OCI-LY7 (cell line): ENCODE measurements at regions not wholly inside any gene's neighbourhood (a gene's known extent, or its start where the extent isn't known, plus 50 kb on each side); places are given as distances from the start of the nearest gene placed in this dataset.
"Not testable (repeated sequence)": the region's sequence is repeated elsewhere in the genome, so short reads cannot be mapped to it uniquely, and the experiment has no call there.

Source experiments
- BruUV-seq: library from RNA; stranded (reverse); fragments of 400-500 nt; replicated peaks from 2 replicates; lab custom pipeline; 2021; lab: Mats Ljungman, UMichigan
- CTCF ChIA-PET: fragments of 300-600 bp; sonication (Branson Sonifier 250); formaldehyde crosslinking; loops from one replicate; lab custom pipeline; 2022; ENCODE audit warnings: antibody characterized with exemption; ENCODE audit not compliant: unreplicated experiment; lab: Charles Lee
- POLR2A ChIA-PET: fragments of 300-600 bp; sonication (Branson Sonifier 250); formaldehyde crosslinking; loops from one replicate; lab custom pipeline; 2022; ENCODE audit warnings: antibody characterized with exemption; lab: Charles Lee
- DNase-seq: peaks from one replicate; pipeline ENCODE4 v3.0.0-alpha.2; 2015; ENCODE audit warnings: low spot score
- H2AFZ ChIP-seq: fragments of 200-600 bp; sonication (generic), shearing (Covaris generic); 2 replicates; pipeline ENCODE4 v1.6.1; 2014; ENCODE audit warnings: mild to moderate bottlenecking, antibody characterized with exemption, low read length, moderate library complexity
- H3K27ac ChIP-seq: fragments of 200-600 bp; sonication (generic); 2 replicates; pipeline ENCODE4 v1.5.1; 2014; ENCODE audit warnings: mixed run types, low read depth, mild to moderate bottlenecking, moderate library complexity, low read length, inconsistent platforms; ENCODE audit not compliant: poor library complexity, severe bottlenecking
- H3K36me3 ChIP-seq: fragments of 200-600 bp; sonication (generic); 2 replicates; pipeline ENCODE4 v1.6.1; 2014; ENCODE audit warnings: mild to moderate bottlenecking, antibody characterized with exemption, low read length, moderate library complexity, mixed read lengths; ENCODE audit not compliant: insufficient read depth
- H3K4me1 ChIP-seq: fragments of 200-600 bp; sonication (generic); 2 replicates; pipeline ENCODE4 v1.5.1; 2014; ENCODE audit warnings: mild to moderate bottlenecking, low read length; ENCODE audit not compliant: insufficient read depth, poor library complexity, severe bottlenecking
- H3K4me2 ChIP-seq: fragments of 200-600 bp; sonication (generic); 2 replicates; pipeline ENCODE4 v1.6.1; 2014; ENCODE audit warnings: mild to moderate bottlenecking, low read length
- H3K4me3 ChIP-seq: fragments of 200-600 bp; sonication (generic); 2 replicates; pipeline ENCODE4 v1.5.1; 2014; ENCODE audit warnings: mild to moderate bottlenecking, low read depth, low read length; ENCODE audit not compliant: poor library complexity, severe bottlenecking
- H3K79me2 ChIP-seq: fragments of 200-600 bp; sonication (generic); 2 replicates; pipeline ENCODE4 v1.6.1; 2016; ENCODE audit warnings: low read depth, mild to moderate bottlenecking, low read length, moderate library complexity, mixed read lengths; ENCODE audit not compliant: insufficient read depth
- H3K9me2 ChIP-seq: fragments of 200-600 bp; sonication (generic); 2 replicates; pipeline ENCODE4 v1.6.1; 2016; ENCODE audit warnings: mild to moderate bottlenecking, low read length, mixed read lengths; ENCODE audit not compliant: insufficient read depth
- H3K9me3 ChIP-seq: fragments of 200-600 bp; sonication (generic); 2 replicates; pipeline ENCODE4 v1.6.1; 2014; ENCODE audit warnings: mild to moderate bottlenecking, mixed run types, low read length, mixed read lengths
- H4K20me1 ChIP-seq: fragments of 200-600 bp; sonication (generic); 2 replicates; pipeline ENCODE4 v1.6.1; 2014; ENCODE audit warnings: mild to moderate bottlenecking, antibody characterized with exemption, low read length, moderate library complexity, mixed read lengths; ENCODE audit not compliant: insufficient read depth
- EZH2phosphoT487 ChIP-seq: fragments of 200-600 bp; sonication (generic); IDR thresholded peaks from 2 replicates; pipeline ENCODE4 v1.6.1; 2018; ENCODE audit warnings: low read depth, borderline replicate concordance, mild to moderate bottlenecking, mixed run types, antibody characterized with exemption, low read length, moderate library complexity, mixed read lengths
- intact Hi-C: fragments of 100-400 bp; cut with micrococcal nuclease; formaldehyde crosslinking; loops from one replicate; pipeline ENCODE4 v1.10.0; 2022; ENCODE audit not compliant: unreplicated experiment
- TF ChIP-seq, protein P1 (sequence below): fragments of 200-600 bp; sonication (generic); conservative IDR thresholded peaks from 2 replicates; pipeline ENCODE4 v1.5.1; 2014; ENCODE audit warnings: mild to moderate bottlenecking, antibody characterized with exemption, low read length, moderate library complexity, mixed read lengths

DNA sequence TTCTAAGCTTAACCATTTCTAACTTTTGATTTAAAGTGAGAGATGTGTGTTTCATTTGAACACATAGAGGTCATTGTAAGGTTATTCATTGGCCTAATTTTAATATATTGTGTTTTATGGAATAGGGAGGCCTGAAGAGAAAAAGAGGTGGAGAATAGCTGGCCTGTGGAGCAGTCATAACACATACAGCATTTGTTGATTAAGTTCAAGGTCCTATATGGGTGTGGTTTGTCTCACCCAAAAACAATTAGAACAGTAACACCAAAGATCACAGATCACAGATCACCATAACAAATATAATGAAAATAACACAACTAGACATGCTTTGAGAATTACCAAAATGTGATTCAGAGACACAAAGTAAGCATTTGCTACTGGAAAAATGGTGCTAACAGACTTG is 252.4 kb upstream of the SPOPL start:
- Histone ChIP-seq H4K20me1 (no peaks in the 10 kb centered on the region), H3K79me2 (no peaks in the 10 kb centered on the region), H3K4me3 (no peak overlapping the region), H3K27ac (no peak overlapping the region), H2AFZ (no peak overlapping the region), H3K9me3 (no peaks in the 10 kb centered on the region), H3K4me1 (no peaks in the 10 kb centered on the region), H3K9me2 (no peaks in the 10 kb centered on the region), H3K4me2 (no peak overlapping the region), H3K36me3 (no peaks in the 10 kb centered on the region)
- CTCF ChIA-PET, result no interaction called here
- POLR2A ChIA-PET, result no interaction called here
- BruUV-seq, result no TSS peak
- TF ChIP-seq EZH2phosphoT487, result no peak
- TF ChIP-seq, protein P1, sequence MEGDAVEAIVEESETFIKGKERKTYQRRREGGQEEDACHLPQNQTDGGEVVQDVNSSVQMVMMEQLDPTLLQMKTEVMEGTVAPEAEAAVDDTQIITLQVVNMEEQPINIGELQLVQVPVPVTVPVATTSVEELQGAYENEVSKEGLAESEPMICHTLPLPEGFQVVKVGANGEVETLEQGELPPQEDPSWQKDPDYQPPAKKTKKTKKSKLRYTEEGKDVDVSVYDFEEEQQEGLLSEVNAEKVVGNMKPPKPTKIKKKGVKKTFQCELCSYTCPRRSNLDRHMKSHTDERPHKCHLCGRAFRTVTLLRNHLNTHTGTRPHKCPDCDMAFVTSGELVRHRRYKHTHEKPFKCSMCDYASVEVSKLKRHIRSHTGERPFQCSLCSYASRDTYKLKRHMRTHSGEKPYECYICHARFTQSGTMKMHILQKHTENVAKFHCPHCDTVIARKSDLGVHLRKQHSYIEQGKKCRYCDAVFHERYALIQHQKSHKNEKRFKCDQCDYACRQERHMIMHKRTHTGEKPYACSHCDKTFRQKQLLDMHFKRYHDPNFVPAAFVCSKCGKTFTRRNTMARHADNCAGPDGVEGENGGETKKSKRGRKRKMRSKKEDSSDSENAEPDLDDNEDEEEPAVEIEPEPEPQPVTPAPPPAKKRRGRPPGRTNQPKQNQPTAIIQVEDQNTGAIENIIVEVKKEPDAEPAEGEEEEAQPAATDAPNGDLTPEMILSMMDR, result no peak
- DNase-seq, result no peak
- intact Hi-C loops, result no loop called here

DNA sequence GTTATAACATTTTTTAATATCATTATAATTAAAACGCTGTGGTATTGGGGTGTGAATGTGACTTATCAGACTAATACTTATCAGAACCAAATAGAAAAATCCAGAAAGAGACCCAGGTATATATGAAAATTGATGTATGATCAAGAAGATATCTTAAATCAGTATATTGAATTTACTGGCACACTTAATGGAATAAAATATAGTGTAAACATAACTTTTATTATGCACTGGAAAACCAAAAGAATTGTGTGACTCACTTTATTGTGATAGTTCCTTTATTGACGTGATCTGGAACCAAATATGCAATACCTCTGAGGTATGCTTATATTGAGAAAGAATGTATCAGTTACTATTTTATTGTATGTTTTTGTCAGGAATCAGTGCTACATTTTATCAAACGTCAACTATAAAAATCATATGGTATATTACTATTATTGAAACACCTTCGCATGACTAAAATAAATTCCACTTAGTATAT is 250.7 kb upstream of the SPOPL start:
- H3K36me3 ChIP-seq, H3K4me3 ChIP-seq, H2AFZ ChIP-seq, CTCF ChIA-PET, BruUV-seq, H3K4me2 ChIP-seq, H3K27ac ChIP-seq, H3K9me3 ChIP-seq, H3K79me2 ChIP-seq, H3K9me2 ChIP-seq, intact Hi-C loops, H4K20me1 ChIP-seq, POLR2A ChIA-PET, H3K4me1 ChIP-seq, DNase-seq: not testable (repeated sequence)

DNA sequence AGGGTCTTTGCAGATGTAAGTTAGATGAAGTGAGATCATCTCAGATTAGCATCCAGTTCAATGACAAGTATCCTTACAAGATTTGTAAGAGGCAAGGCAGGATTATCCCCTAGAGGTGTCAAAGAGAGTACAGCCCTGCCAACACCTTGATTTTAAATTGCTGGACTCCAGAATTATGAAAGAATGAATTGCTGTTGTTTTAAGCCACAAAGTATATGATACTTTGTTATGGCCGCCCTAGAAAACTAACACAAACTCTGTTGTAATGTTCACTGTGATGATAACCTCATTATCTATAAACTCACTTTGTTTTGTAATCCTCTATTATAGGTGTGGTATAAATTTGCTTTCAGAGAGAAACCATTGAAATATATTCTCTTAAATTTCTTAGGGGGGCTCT is 249.0 kb upstream of the SPOPL start:
- Histone ChIP-seq H3K9me2 (no peaks in the 10 kb centered on the region), H4K20me1 (no peaks in the 10 kb centered on the region), H3K27ac (no peak overlapping the region), H3K79me2 (no peaks in the 10 kb centered on the region), H3K4me1 (no peaks in the 10 kb centered on the region), H3K4me3 (no peak overlapping the region), H2AFZ (no peak overlapping the region), H3K4me2 (no peak overlapping the region), H3K36me3 (no peaks in the 10 kb centered on the region), H3K9me3 (no peaks in the 10 kb centered on the region)
- ChIA-PET POLR2A (no interaction called here), CTCF (no interaction called here)
- no TSS peak for BruUV-seq
- DNase-seq, result no peak
- intact Hi-C loops, result no loop called here
- TF ChIP-seq, protein P1, result no peak
- TF ChIP-seq EZH2phosphoT487, result no peak
